ACHN (cell line): ENCODE measurements at regions not wholly inside any gene's neighbourhood (a gene's known extent, or its start where the extent isn't known, plus 50 kb on each side); places are given as distances from the start of the nearest gene placed in this dataset.

Source experiments
- DNase-seq: peaks from one replicate; pipeline ENCODE4 v3.0.0-alpha.2; 2015
- in situ Hi-C: cut with HindIII; loops from 2 replicates; pipeline ENCODE4 v1.10.0; 2017; ENCODE audit warnings: low sequenced_read_pairs, low pct_ligation_motif_present, low pct_unique_long_range_greater_than_20kb

DNA sequence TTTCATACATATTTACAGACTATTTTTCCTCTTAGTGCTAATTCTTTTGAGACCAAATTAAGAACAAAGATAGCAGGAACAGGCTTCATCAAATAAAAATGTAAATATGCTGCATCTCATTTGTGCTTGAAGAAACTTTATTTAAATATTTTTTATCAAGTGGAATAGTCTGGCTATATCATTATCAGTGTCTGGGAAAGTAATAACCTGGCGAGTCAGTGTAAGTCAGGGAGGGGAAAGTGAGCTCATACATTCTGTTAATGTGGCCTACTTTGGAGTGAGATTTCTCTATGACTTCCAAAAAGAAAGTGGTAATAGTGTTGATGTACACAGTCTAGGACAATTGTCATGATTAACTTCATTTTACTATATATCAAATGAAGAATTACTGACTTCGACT, 1045.1 kb downstream of the ADGRL2 start:
- DNase-seq = no peak
- in situ Hi-C loops = no loop called here

DNA sequence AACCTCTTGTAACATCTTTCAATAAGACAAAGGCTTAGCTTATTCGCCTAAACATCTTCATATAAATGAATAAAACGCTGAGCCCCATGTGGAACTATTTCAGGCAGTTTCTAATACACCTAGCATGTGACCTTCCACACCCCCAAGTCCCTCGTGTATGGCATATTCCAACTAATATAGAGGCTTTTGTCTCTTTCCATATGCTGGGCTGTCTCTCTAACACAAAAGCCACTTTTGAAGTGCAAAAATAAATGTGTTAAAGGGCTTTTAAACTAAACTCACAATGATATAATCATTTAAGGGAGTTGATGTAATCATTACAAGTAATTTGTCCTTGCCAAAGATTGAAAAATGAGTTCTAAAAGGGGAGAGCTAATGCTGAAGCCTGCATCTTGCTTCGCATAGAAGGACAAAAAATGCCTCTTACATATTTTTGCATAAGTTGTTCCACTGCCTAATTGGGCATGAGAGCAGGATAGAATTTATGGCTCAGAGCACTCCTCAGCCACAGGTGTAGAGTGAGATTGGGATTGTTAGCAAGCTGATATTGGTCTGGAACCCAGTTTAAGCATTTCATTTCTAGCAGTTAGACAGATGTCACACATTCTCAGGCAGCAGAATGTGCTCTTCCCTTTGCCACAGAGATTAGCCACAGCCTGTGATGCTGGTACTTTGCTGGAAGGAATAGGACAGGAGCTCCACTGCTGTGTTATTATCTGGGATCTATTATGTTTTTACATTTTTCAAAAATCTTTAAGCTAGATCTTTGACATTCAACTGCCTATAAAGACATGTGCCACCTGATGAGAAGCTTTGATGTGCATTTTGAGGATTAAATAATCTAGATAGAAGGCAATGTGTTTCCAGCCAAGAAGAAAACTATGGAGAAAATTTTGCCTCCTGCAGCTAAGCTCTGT, 1044.4 kb downstream of the ADGRL2 start:
- no peak for DNase-seq
- in situ Hi-C loops = no loop called here

DNA sequence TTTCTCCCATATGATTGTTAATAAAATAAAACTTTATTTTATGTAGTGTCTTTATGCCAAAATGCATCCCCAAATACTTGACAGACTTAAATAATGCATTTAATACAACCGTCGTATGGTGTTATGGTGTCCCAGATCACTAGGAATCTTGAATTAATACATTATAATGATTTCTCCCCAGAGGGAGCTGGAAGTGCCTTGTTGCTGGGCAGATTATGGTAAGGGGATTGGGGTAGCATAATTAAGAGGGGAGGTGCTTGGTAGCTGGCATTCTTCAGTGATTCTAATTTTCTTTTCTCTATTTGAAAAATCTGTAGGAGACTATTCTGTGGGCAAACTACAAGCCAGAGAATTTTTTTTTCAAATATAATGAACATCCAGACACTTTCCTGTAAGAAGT, 1043.7 kb downstream of the ADGRL2 start:
- in situ Hi-C loops = no loop called here
- DNase-seq = no peak

GRCh38 chr1:82843876-82844275, 1043.1 kb downstream of the ADGRL2 start:
- in situ Hi-C loops = no loop called here
- DNase-seq = no peak

DNA sequence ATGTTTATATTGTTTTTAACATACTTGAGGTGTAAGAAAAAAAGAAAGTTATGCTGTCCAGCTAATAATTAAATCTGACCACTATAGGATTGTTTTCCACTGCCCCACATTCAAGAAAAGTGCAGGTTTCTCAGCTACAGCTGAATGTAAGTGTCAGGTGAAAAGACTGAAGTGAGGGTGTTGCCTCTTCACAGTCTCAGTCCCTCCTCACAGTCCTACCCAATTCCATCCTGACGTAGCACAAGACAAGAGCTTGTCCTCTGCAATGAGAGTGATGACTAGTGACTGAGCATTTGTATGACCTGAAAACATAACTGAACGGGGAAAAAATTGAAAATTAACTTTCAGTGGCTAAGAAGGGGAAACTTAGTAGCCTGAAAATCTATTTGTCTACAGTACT, 1039.5 kb downstream of the ADGRL2 start:
- no peak for DNase-seq
- in situ Hi-C loops = no loop called here

GRCh38 chr1:82837766-82838465, 1037.2 kb downstream of the ADGRL2 start:
- in situ Hi-C loops = no loop called here

GRCh38 chr1:82836973-82837680, 1036.4 kb downstream of the ADGRL2 start:
- in situ Hi-C loops = no loop called here
- DNase-seq = no peak

More at GRCh38 chr1:82837766-82838465, 1037.2 kb downstream of the ADGRL2 start:
- DNase-seq = peak; percentile 42

- in situ Hi-C loops = no loop called here
- DNase-seq = no peak
Measured at GRCh38 chr1:82836213-82836972, 1035.7 kb downstream of the ADGRL2 start.

GRCh38 chr1:82830690-82831380, 1030.1 kb downstream of the ADGRL2 start:
- in situ Hi-C loops = no loop called here
- no peak for DNase-seq

GRCh38 chr1:82829527-82829926, 1028.8 kb downstream of the ADGRL2 start:
- DNase-seq = no peak
- in situ Hi-C loops = no loop called here

- in situ Hi-C loops = no loop called here
- DNase-seq = no peak
Measured at GRCh38 chr1:82823876-82824275, 1023.1 kb downstream of the ADGRL2 start.

GRCh38 chr1:82820816-82821215, 1020.1 kb downstream of the ADGRL2 start:
- in situ Hi-C loops = no loop called here
- no peak for DNase-seq

DNA sequence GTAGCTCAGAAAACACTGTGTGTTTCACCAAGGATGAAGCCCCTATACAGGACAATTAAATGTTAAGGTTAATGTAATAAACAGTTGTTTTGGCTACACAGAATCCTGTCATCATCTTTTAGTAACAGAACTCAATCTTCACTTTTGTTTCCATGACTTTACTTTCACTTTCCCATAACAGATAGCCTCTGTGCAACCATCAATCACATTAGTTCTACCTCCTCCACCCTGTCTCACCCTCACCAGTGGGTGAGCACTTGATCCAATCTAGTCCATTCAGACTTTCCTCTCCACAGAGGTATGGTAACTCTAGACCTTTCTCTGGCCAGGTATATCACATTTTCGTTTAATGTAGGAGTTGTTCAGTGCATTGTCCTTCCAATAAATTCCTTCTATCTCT, 1018.5 kb downstream of the ADGRL2 start:
- DNase-seq = peak; percentile 23
- in situ Hi-C loops = no loop called here

- in situ Hi-C loops = no loop called here
- DNase-seq = no peak
Measured at GRCh38 chr1:82818586-82818985, 1017.9 kb downstream of the ADGRL2 start.

DNA sequence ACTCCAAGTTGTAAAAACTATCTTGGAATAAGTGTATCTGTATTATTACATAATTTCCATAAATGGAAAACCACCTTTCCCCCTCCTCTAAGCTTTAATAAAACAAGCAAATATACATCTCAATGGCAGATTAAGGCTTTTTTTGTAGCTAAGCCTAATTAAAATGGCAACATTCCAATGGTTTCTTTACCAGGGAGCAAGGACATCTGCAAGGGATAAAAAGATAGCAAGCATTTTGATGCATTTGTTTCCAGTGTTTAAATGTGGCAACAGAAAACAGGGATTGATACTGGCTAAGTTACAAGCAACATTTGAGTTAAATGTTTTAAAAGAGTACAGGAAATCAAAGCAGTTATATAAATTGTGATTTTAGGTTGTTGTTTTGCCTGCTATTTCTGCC, 1012.7 kb downstream of the ADGRL2 start:
- in situ Hi-C loops = no loop called here
- no peak for DNase-seq

GRCh38 chr1:82810601-82811000, 1009.9 kb downstream of the ADGRL2 start:
- DNase-seq = no peak
- in situ Hi-C loops = no loop called here

DNA sequence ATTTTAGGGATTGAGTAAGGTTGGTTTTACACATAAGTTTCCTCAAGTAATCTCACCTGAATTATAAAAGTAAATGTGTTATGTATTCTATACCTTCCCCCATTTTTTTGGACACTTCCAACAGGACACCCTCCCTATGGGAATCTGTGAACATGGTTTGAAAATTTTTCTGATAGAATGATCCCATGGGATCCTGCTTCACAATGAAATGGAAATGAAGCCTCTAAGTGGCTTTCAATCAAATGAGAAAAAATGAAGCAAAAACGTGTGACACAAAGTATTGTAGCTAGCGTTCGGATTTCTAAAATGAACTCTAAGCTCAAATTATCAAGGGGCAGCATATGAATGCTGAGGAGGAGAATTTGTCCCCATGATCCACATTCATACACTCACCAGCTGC, 1006.8 kb downstream of the ADGRL2 start:
- DNase-seq = no peak
- in situ Hi-C loops = no loop called here

GRCh38 chr1:82806133-82806532, 1005.4 kb downstream of the ADGRL2 start:
- in situ Hi-C loops = no loop called here

More at GRCh38 chr1:82806133-82806532, 1005.4 kb downstream of the ADGRL2 start:
- no peak for DNase-seq
